ENCODE measurements at regions not wholly inside any gene's neighbourhood (a gene's known extent, or its start where the extent isn't known, plus 50 kb on each side); places are given as distances from the start of the nearest gene placed in this dataset.
A peak's percentile ranks its signal among the peaks of the same experiment; 100 is the strongest.

- TF ChIP-seq ZNF592 (IDR thresholded peaks at IDR 0.05) (no peak), SIX5 (IDR thresholded peaks at IDR 0.05; ENCODE audit: low read depth, low read length, severe bottlenecking) (no peak), NRF1 (conservative IDR thresholded peaks at IDR 0.05; ENCODE audit: low read depth, low read length) (no peak), SPI1 (IDR thresholded peaks at IDR 0.05; ENCODE audit: borderline replicate concordance, insufficient read depth, low read depth, low read length) (no peak), TCF12 (IDR thresholded peaks at IDR 0.05; ENCODE audit: low read depth, low read length) (0 out of 2 replicates have a peak, but pooled peaks have one; percentile 31), TBL1XR1 (IDR thresholded peaks at IDR 0.05; ENCODE audit: low read depth, low read length) (no peak)
- TF ChIP-seq, protein P1, sequence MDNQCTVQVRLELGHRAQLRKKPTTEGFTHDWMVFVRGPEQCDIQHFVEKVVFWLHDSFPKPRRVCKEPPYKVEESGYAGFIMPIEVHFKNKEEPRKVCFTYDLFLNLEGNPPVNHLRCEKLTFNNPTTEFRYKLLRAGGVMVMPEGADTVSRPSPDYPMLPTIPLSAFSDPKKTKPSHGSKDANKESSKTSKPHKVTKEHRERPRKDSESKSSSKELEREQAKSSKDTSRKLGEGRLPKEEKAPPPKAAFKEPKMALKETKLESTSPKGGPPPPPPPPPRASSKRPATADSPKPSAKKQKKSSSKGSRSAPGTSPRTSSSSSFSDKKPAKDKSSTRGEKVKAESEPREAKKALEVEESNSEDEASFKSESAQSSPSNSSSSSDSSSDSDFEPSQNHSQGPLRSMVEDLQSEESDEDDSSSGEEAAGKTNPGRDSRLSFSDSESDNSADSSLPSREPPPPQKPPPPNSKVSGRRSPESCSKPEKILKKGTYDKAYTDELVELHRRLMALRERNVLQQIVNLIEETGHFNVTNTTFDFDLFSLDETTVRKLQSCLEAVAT (IDR thresholded peaks at IDR 0.05) = no peak
Observed at GRCh38 chr9:27888661-27889295, 315.5 kb upstream of the C9orf72 start (continued).
